ENCODE measurements at regions not wholly inside any gene's neighbourhood (a gene's known extent, or its start where the extent isn't known, plus 50 kb on each side); places are given as distances from the start of the nearest gene placed in this dataset.
A peak's percentile ranks its signal among the peaks of the same experiment; 100 is the strongest.
"Not testable (repeated sequence)": the region's sequence is repeated elsewhere in the genome, so short reads cannot be mapped to it uniquely, and the experiment has no call there.

- no peak overlapping the region for H3K27ac ChIP-seq
- no peak overlapping the region for H3K4me3 ChIP-seq
- DNase-seq (no peak), ATAC-seq (no peak)
- no peaks in the 10 kb centered on the region for H3K36me3 ChIP-seq
- no peaks in the 10 kb centered on the region for H3K4me1 ChIP-seq
- H3K27me3 ChIP-seq (ENCODE audit: low read depth), result no peaks in the 10 kb centered on the region
- TF ChIP-seq CTCF (IDR thresholded peaks at IDR 0.05), result no peak
- no peaks in the 10 kb centered on the region for H3K9me3 ChIP-seq
- intact Hi-C loops (cut with DNase I), result no loop called here
Measured at GRCh38 chr13:44857061-44857460, 132.2 kb downstream of the NUFIP1 start.

GRCh38 chr13:44855860-44856259 is 133.4 kb downstream of the NUFIP1 start:
- intact Hi-C loops (cut with DNase I), result no loop called here
- ATAC-seq (no peak), DNase-seq (no peak)
- Histone ChIP-seq H3K27ac (peak overlapping the region; percentile 64), H3K9me3 (no peaks in the 10 kb centered on the region), H3K4me3 (no peak overlapping the region), H3K4me1 (no peaks in the 10 kb centered on the region), H3K36me3 (no peaks in the 10 kb centered on the region), H3K27me3 (ENCODE audit: low read depth) (no peaks in the 10 kb centered on the region)
- TF ChIP-seq CTCF (IDR thresholded peaks at IDR 0.05), result no peak

GRCh38 chr13:44854313-44855060 is 134.8 kb downstream of the NUFIP1 start:
- no peak for TF ChIP-seq CTCF (IDR thresholded peaks at IDR 0.05)
- Histone ChIP-seq H3K27ac (peak overlapping the region; percentile 64), H3K4me1 (no peaks in the 10 kb centered on the region), H3K27me3 (ENCODE audit: low read depth) (no peaks in the 10 kb centered on the region), H3K9me3 (no peaks in the 10 kb centered on the region), H3K36me3 (no peaks in the 10 kb centered on the region), H3K4me3 (no peak overlapping the region)
- ATAC-seq (peak; percentile 91), DNase-seq (peak; percentile 66)
- intact Hi-C loops (cut with DNase I), result no loop called here

GRCh38 chr13:44853641-44854040 is 135.6 kb downstream of the NUFIP1 start:
- no peaks in the 10 kb centered on the region for H3K4me1 ChIP-seq
- ATAC-seq (peak; percentile 73 to 86), DNase-seq (no peak)
- H3K36me3 ChIP-seq, result no peaks in the 10 kb centered on the region
- intact Hi-C loops (cut with DNase I), result no loop called here
- no peaks in the 10 kb centered on the region for H3K9me3 ChIP-seq
- no peaks in the 10 kb centered on the region for H3K27me3 ChIP-seq (ENCODE audit: low read depth)
- peak overlapping the region; percentile 33 for H3K27ac ChIP-seq
- H3K4me3 ChIP-seq, result no peak overlapping the region
- no peak for TF ChIP-seq CTCF (IDR thresholded peaks at IDR 0.05)

- no peaks in the 10 kb centered on the region for H3K9me3 ChIP-seq
- no peak overlapping the region for H3K27ac ChIP-seq
- no peak overlapping the region for H3K4me3 ChIP-seq
- no peak for TF ChIP-seq CTCF (IDR thresholded peaks at IDR 0.05)
- DNase-seq (no peak), ATAC-seq (no peak)
- no peaks in the 10 kb centered on the region for H3K4me1 ChIP-seq
- no peaks in the 10 kb centered on the region for H3K27me3 ChIP-seq (ENCODE audit: low read depth)
- intact Hi-C loops (cut with DNase I), result no loop called here
- H3K36me3 ChIP-seq, result no peaks in the 10 kb centered on the region
Measured at GRCh38 chr13:44848920-44849676, 140.2 kb downstream of the NUFIP1 start.

GRCh38 chr13:44845281-44846058 is 143.8 kb downstream of the NUFIP1 start:
- H3K4me1 ChIP-seq; H3K27ac ChIP-seq; DNase-seq; ATAC-seq; H3K27me3 ChIP-seq (ENCODE audit: low read depth); H3K9me3 ChIP-seq; H3K36me3 ChIP-seq; intact Hi-C loops (cut with DNase I); H3K4me3 ChIP-seq: not testable (repeated sequence)
